Nephron (organoid): ENCODE measurements at regions not wholly inside any gene's neighbourhood (a gene's known extent, or its start where the extent isn't known, plus 50 kb on each side); places are given as distances from the start of the nearest gene placed in this dataset.

Experiments
- H3K27ac Mint-ChIP-seq, 3 experiments: 2 replicates each; pipeline ENCODE4 v1.8.0; 2020; ENCODE audit warnings: mixed read lengths in 3 of 3, mild to moderate bottlenecking in 2 of 3, moderate library complexity in 1 of 3
- H3K27me3 Mint-ChIP-seq: 2 replicates; pipeline ENCODE4 v1.8.0; 2021; ENCODE audit warnings: low read depth, mild to moderate bottlenecking, moderate library complexity, mixed read lengths
- H3K36me3 Mint-ChIP-seq: 2 replicates; pipeline ENCODE4 v1.8.0; 2020; ENCODE audit warnings: low read depth, mixed read lengths
- H3K4me1 Mint-ChIP-seq: 2 replicates; pipeline ENCODE4 v1.8.0; 2020; ENCODE audit warnings: mixed read lengths
- H3K4me3 Mint-ChIP-seq, 3 experiments: 2 replicates each; pipeline ENCODE4 v1.8.0; 2020; ENCODE audit warnings: mild to moderate bottlenecking in 3 of 3, mixed read lengths in 3 of 3, moderate library complexity in 2 of 3
- H3K9me3 Mint-ChIP-seq: 2 replicates; pipeline ENCODE4 v1.8.0; 2020; ENCODE audit warnings: mixed read lengths
- CTCF ChIP-seq, 3 experiments: fragments of 200-600 bp; sonication (generic); IDR thresholded peaks; one replicate each; pipeline ENCODE4 v1.5.0; 2021; ENCODE audit warnings: antibody characterized with exemption in 3 of 3; ENCODE audit not compliant: unreplicated experiment in 3 of 3

GRCh38 chr11:128116885-128117284 lies 470.5 kb downstream of the ETS1 start:
- Mint-ChIP-seq H3K9me3 (peaks cover 13% of the 10 kb centered on the region), H3K4me3 (peak overlapping the region; percentile 3 to 33 (median 8)), H3K36me3 (peaks cover 9% of the 10 kb centered on the region), H3K27me3 (no peaks in the 10 kb centered on the region), H3K27ac (peak overlapping the region; percentile 12 to 74 (median 26)), H3K4me1 (peaks cover 13% of the 10 kb centered on the region)
- TF ChIP-seq CTCF (IDR thresholded peaks at IDR 0.05; ENCODE audit: unreplicated experiment in 3 of 3) = no peak

DNA sequence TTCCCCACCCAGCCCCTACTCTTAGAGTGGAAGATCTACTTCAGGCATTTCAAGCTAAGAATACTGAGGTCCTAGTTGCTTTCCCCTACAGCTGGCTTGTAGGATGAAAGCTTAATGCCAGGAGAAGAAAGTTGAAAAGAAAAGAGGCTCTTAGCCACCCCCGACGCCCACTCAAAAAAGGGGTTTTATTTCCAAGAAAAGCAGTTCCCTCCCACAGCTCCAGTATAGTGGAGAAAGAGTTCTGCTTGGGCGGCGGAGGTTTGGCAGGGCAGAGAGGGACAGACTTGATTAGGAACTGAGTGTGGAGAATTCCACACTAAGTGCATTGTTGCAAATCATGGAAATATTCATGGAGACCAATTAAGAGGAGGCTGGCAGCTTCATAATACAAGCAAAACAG lies 470.9 kb downstream of the ETS1 start:
- H3K4me3 Mint-ChIP-seq = peak overlapping the region; percentile 3 to 33 (median 8)
- H3K27me3 Mint-ChIP-seq = no peaks in the 10 kb centered on the region
- peaks cover 9% of the 10 kb centered on the region for H3K36me3 Mint-ChIP-seq
- H3K27ac Mint-ChIP-seq = peak overlapping the region; percentile 12 to 74 (median 26)
- TF ChIP-seq CTCF (IDR thresholded peaks at IDR 0.05; ENCODE audit: unreplicated experiment in 3 of 3) = no peak
- H3K9me3 Mint-ChIP-seq = peaks cover 16% of the 10 kb centered on the region
- peaks cover 13% of the 10 kb centered on the region for H3K4me1 Mint-ChIP-seq

DNA sequence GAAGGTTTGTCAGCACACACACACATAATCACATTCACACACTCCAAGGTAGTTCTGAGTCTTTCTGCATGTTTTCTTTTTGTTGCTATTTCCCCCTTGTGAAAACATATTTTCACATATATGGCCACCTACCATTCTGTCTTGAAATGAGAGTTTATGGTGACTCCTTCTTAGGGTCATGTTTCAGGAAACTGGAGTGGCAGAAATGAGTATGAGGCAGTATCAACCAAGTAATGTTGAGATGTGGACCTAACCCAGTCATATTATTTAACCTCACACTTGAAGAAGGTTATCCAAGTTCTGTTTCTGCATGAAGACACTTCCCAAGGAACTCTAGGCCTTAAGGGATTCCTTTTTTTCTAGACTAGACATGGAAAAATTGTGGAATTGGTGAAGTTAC lies 481.4 kb downstream of the ETS1 start:
- Mint-ChIP-seq H3K4me1 (no peaks in the 10 kb centered on the region), H3K4me3 (no peak overlapping the region), H3K9me3 (peaks cover 19% of the 10 kb centered on the region), H3K36me3 (peaks cover 16% of the 10 kb centered on the region), H3K27ac (no peak overlapping the region), H3K27me3 (peaks cover 4% of the 10 kb centered on the region)
- TF ChIP-seq CTCF (IDR thresholded peaks at IDR 0.05; ENCODE audit: unreplicated experiment in 3 of 3) = no peak

DNA sequence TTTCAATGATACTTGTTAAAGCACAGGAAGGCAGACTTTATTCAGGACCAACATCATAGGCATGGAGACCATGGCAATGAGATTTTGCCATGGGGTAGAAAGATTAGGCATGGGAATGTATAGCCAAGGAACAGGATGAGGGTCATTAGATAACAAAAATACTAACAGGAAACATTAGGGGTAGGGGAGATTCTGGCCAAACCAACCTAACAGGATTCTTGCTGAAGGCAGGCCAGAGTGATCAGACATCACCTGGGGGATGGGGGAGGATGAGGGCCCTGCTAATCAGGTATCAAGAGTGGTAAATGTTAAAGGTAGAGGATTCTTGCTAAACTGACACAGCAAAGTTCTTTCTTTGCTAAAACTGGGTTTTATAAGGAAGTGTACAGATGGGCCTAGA lies 481.8 kb downstream of the ETS1 start:
- Mint-ChIP-seq H3K27ac (no peak overlapping the region), H3K9me3 (peaks cover 18% of the 10 kb centered on the region)

DNA sequence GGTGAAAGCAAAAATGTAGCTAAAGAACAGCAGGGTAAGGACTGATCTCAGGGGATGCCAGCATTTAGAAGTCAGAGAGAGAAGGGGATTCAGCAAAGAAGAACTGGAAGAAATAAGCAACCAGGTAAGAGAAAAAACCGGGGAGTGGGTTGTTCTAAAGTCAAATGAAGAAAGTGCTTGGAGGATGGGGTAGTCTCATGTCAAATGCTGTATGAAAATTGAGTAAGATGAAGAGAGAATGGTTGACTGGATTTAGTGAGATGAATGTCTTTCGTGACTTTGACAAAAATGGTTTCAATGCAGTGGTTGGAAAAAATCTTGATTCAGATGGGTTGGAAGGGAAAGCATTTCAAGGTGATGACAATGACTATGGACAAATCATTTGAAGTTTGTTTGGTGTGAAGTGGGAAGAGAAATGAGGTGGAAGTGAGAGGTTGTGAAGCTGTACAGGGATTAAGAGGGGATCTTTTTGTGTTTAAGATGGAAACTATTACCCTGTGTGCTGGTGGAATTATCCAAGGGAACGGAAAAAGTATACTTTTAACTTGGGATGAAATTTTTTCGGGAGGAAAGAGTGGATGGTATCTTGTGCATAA lies 484.0 kb downstream of the ETS1 start:
- H3K9me3 Mint-ChIP-seq = peaks cover 7% of the 10 kb centered on the region
- peaks cover 3% of the 10 kb centered on the region for H3K27me3 Mint-ChIP-seq
- peaks cover 6% of the 10 kb centered on the region for H3K36me3 Mint-ChIP-seq
- no peak overlapping the region for H3K4me3 Mint-ChIP-seq
- no peak for TF ChIP-seq CTCF (IDR thresholded peaks at IDR 0.05; ENCODE audit: unreplicated experiment in 3 of 3)
- no peaks in the 10 kb centered on the region for H3K4me1 Mint-ChIP-seq
- no peak overlapping the region for H3K27ac Mint-ChIP-seq

More for the DNA sequence above, 481.8 kb downstream of the ETS1 start:
- no peak overlapping the region for H3K4me3 Mint-ChIP-seq
- H3K4me1 Mint-ChIP-seq = no peaks in the 10 kb centered on the region
- TF ChIP-seq CTCF (IDR thresholded peaks at IDR 0.05; ENCODE audit: unreplicated experiment in 3 of 3) = no peak
- H3K36me3 Mint-ChIP-seq = peaks cover 16% of the 10 kb centered on the region
- peaks cover 4% of the 10 kb centered on the region for H3K27me3 Mint-ChIP-seq

DNA sequence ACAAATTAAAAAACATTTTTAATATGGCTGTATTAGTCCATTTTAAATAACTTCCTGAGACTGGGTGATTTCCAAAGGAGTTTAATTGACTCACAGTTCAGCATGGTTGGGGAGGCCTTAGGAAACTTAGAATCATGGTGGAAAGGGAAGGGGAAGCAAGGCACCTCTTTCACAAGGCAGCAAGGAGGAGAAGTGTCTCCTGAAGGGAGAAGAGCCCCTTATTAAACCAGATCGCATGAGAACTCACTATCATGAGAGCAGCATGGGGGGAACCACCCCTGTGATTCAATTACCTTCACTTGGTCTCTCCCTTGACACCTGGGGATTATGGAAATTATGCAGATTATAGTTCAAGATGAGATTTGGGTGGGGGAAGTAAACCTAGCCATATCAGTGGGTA lies 488.6 kb downstream of the ETS1 start:
- TF ChIP-seq CTCF (IDR thresholded peaks at IDR 0.05; ENCODE audit: unreplicated experiment in 3 of 3) = no peak
- Mint-ChIP-seq H3K27me3 (no peaks in the 10 kb centered on the region), H3K4me1 (no peaks in the 10 kb centered on the region), H3K4me3 (no peak overlapping the region), H3K36me3 (no peaks in the 10 kb centered on the region), H3K9me3 (no peaks in the 10 kb centered on the region), H3K27ac (no peak overlapping the region)
